Activated naive CD4-positive, alpha-beta T cell treated with Interleukin-2 at 50 U/mL for 16 hours (primary cell): ENCODE measurements at regions not wholly inside any gene's neighbourhood (a gene's known extent, or its start where the extent isn't known, plus 50 kb on each side); places are given as distances from the start of the nearest gene placed in this dataset.

ENCODE experiments used
- DNase-seq: peaks from one replicate; pipeline ENCODE4 v3.0.0-alpha.2; 2020

- no peak for DNase-seq
Measured at GRCh38 chr3:124248471-124249028, 256.6 kb upstream of the ROPN1 start.

DNA sequence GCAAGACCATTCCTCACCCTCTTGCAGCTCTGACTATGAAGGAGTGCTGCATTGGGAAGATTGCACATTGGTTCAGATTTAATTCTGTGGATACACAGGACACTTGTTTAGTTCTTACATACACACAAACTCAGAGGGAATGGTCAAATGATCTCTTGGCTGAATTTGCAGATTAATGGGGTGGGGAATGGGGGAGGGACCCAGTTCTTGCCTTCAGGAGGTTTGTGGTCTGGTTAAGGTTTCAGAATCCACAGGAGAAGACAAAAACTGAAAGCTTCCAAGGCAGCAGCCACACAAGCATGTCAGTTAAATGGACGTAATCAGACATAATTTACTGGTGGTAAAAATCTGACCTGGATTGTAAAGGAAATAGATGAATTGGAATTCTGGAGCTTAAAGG is 257.1 kb upstream of the ROPN1 start:
- DNase-seq: no peak

- DNase-seq: no peak
Measured at GRCh38 chr3:124250053-124250452, 258.1 kb upstream of the ROPN1 start.

DNA sequence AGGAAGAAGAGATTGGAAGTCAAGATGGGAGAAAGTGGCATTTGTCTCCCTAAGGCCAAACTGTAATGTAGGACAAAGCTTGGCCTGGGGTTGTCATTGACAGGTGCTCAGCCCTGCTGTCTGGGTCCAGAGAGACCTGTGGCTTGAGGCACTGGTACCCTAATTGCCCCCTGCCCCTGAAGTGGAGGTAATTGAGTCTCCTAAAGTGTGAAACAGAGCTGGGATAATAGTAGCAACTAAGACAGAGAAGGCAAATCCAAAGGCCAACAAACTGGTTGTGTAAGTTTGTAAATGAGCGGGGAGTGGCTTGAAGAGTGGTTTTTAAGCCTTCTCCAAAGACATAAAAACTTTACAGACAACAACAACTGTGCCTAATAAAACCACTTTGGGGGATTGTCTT is 264.2 kb upstream of the ROPN1 start:
- no peak for DNase-seq

- no peak for DNase-seq
Measured at GRCh38 chr3:124256599-124256998, 264.7 kb upstream of the ROPN1 start.

GRCh38 chr3:124257336-124257864 is 265.5 kb upstream of the ROPN1 start:
- DNase-seq: no peak

- DNase-seq: no peak
Measured at GRCh38 chr3:124258057-124258500, 266.2 kb upstream of the ROPN1 start.

DNA sequence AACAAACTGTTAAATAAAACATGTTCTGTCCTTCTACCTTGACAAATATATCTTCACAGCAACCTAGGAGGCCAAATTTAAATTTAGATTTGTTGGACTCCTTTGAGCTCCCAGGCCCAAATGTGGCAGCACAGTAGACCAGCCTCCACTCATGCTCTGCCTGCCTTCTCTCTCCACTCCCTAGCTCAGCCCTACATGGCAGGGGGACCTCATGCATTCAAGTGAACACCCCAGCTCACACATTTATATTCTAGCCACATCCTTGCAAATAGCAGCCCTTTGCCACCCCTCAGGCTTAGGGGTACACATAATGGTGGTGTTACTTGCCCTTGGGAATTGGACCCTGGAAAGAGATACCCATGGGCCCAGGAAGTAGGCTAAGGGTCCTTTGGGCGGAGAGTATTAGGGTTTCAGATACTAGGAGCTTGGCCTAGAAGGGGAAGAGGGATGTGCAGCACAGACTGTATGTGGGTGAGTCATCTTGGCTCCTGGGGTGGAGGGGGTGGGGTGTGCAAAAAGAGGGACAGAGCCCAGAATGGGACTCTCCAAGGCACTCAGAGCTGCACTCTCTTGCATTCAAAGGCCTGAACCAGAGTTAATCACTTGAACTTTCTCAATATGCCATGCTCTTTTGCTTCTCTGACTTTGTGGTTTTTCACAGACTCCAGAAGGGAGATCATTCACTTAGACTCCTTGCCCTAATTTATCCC is 268.4 kb upstream of the ROPN1 start:
- no peak for DNase-seq

- DNase-seq: no peak
Measured at GRCh38 chr3:124261306-124261705, 269.4 kb upstream of the ROPN1 start.

GRCh38 chr3:124263168-124263567 is 271.2 kb upstream of the ROPN1 start:
- DNase-seq: no peak

DNA sequence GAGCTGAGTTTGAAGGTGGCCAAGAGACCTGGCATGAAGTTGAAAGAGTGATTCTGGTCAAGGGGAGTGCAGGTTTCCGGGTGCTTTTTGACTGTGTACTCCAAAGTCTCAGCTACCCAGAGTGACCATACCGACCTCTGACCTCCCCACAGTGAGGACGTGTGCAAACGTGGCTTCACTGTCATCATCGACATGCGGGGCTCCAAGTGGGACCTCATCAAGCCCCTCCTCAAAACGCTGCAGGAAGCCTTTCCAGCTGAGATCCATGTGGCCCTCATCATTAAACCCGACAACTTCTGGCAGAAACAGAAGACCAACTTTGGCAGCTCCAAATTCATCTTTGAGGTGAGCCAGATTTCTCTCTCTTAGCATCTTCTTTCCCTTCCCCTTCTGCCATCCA is 272.4 kb upstream of the ROPN1 start:
- DNase-seq: no peak

DNA sequence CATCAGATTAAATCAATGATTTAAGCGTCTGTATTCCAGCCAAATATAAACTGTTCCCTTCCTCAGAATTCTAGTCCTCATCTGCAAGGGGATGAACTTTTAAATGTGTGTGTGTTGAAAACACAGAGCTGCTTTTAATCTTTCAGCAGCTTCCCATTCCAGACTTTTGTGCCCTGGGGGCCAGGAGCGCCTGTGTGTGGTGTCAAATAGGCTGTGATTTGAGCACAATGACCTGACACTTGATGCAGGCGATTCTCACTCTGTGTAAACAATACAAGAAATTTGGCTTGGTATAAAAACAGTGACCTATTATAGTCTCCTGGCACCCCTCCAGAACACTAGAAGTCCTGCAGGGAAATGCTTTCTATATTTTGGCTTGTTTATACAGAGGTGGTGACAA is 274.6 kb upstream of the ROPN1 start:
- DNase-seq: no peak

DNA sequence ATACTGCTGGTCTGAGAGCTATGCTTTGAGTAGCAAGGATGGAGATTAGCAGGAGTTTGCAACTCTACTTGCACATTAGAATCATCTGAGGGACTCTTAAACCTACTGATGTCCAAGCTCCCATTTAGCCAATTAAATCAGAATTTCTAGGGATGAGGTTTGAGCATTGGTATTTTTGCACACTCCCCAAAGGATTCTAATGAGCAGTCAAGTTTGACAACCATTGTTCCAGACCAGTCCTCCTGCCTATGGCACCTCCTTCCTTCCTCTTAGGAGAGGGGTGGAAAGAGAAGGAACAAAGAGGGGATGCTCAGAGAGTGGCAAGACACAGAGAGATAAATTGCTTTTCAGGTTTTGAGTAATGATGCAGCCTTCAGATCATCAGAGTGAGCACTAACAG is 275.5 kb upstream of the ROPN1 start:
- DNase-seq: no peak

- no peak for DNase-seq
Measured at GRCh38 chr3:124268355-124268754, 276.4 kb upstream of the ROPN1 start.

DNA sequence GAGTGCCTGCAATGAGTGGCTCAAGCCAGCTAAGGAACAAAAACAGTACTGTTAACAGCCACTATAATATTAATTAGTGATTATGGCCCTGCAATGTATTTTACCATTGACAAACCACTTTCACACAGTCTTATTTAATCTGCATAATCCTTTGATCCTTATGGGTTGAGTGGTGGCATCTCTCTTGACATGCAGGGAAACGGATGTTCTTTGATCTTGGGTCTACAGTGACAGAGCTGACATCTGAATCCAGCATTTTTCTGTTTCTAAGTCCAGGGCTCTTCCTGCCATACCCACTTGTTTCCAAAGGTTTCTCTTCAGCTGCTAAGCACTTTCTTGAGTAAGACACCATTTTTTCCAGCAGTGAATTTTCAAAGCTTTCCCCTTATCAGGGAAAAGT is 277.7 kb upstream of the ROPN1 start:
- DNase-seq: no peak

GRCh38 chr3:124272605-124273151 is 280.8 kb upstream of the ROPN1 start:
- DNase-seq: no peak

- no peak for DNase-seq
Measured at GRCh38 chr3:124273651-124274050, 281.7 kb upstream of the ROPN1 start.

DNA sequence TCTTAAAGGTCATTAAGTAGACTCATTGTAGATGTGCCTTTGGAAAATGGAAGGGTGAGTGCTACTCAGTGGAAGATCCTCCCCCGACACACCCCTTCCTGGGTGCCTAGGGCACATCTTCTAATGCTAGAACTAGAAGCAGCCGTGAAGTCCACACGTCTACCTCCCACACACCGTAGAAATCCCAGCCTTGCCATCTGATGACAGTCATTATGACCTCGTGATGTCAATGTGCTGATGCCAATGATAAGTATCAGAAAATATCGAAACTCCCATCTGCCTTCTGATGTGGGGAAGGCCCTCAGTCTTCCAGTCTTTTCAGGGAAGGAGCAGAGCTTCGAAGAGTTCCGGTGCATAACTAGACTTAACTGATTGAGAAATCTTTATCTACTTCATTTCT is 282.1 kb upstream of the ROPN1 start:
- DNase-seq: no peak

GRCh38 chr3:124275412-124275811 is 283.5 kb upstream of the ROPN1 start:
- DNase-seq: no peak

- DNase-seq: no peak
Measured at GRCh38 chr3:124276133-124276532, 284.2 kb upstream of the ROPN1 start.

DNA sequence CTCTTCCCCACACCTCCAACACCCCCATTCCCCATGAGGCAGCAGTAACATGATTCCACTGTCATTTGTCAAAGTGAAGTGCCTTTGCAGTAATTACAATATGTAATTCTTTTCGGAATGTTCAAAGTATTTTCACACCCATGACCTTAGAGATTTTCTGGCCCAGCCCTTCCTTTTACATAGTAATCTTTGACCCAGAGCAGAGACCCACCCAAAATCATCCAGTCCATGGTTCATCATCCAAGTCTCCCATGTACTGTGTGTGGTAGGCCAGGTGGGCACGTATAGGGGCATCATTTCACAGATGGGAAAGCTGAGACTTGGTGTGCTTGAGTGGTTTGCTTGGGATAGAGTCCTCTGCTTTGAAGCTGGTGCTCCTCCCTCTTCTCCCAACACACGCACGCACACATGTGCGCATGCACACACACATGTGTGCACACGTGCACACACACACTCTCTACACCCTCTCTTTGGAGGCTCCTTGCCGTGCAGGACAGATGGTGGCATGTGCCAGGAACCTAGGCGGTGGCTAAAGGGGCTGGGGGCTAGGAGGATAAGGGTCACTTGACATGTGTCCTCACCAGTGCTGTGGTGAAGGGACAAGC is 284.7 kb upstream of the ROPN1 start:
- DNase-seq: no peak

DNA sequence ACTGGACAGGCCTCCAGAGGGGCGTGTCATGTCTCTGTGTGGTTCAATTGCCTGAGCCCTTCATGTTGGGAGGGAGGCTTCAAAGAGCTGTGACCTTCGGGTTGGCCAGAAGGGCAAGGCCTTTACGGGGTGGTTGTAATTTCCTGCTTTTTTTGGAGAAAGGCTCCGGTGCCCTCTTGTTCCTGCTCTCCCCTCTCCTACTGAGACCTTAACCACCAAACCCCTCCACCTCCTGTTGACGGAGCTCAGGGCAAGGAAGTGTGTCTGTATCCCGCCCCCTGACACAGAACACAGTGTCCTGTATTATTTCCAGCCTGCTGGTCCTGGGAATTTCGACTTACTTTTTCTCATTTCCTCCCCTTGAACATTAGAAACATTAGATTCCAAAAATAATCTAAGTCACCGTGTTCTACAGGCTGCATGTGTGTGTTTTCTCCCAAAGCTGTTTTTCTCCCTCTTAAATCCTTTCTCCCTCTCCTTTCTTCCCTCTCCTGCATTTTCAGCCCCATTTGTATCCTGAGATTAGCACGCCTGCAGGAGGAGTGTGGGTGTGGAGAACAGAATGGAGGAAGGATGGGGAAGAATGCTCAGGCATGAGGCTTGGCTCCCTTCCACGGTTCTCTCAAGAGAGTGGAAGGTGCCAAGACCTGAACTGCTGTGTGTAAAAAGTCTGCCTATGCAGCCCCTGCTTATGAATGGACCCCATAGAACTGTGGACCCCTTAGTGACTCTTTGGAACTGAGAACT is 285.4 kb upstream of the ROPN1 start:
- DNase-seq: no peak
